HG02798 (cell line): ENCODE measurements at regions not wholly inside any gene's neighbourhood (a gene's known extent, or its start where the extent isn't known, plus 50 kb on each side); places are given as distances from the start of the nearest gene placed in this dataset.
"Not testable (repeated sequence)": the region's sequence is repeated elsewhere in the genome, so short reads cannot be mapped to it uniquely, and the experiment has no call there.

Experiments
- ATAC-seq: cut with Tn5 transposase; IDR thresholded peaks from one replicate; pipeline ENCODE4 v1.9.1; 2021; ENCODE audit warnings: mild to moderate bottlenecking; ENCODE audit not compliant: unreplicated experiment, poor library complexity

GRCh38 chr10:2925631-2926030 is 141.7 kb upstream of the PFKP start:
- ATAC-seq: no peak

DNA sequence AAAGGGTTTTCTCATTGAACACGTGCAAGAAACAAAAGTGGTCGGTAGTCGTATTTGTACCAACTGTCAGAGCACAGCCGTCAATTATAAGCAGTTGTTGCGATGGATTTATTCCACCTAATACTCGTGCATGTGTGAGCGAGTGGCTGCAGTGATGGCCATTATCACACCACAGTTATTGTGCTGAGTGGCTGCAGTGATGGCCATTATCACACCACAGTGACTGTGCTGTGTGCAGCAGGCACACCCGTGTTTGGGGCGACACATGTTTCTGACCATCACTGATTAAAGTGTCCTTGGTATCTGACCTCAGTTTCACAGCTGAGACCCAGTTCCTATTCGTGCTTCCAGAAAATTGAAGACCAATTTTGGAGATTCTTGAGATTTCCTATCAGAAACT is 142.9 kb upstream of the PFKP start:
- ATAC-seq: no peak

DNA sequence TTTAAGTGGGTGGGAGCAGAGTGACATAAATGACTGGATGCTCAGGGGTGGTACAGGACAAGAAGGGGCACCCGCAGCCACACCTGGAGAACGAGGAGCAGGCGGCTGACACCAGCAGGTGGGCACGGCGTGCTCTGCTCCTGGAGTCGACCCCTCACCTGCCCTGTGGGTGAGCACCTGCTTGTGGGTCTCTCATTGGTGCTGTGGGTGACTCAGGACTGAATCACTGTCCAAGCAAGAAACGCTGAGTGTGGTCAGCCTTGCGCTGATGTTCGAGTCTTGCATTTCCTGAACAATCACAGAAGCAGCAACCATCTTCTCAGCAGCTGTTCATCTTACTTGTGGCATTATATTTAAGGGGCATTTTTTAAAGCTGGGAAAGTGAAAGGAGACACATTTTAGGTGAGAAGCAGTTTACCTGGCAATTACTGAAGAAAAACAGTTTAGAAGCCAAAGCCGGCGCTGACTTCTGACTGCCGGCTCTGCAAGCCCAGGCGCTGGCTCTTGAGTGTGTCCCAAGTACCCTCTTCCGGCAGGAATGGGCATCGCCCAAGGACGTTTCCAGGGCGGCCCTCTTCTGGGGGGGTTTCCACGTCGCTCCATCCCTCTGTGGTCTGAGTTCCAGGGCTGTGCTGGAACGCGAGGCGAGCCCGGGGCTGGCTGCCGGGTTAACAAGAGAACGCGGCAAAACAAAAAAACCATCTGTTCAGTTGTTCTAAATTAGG is 145.2 kb upstream of the PFKP start:
- ATAC-seq: no peak

GRCh38 chr10:2920637-2921036 is 146.7 kb upstream of the PFKP start:
- no peak for ATAC-seq

DNA sequence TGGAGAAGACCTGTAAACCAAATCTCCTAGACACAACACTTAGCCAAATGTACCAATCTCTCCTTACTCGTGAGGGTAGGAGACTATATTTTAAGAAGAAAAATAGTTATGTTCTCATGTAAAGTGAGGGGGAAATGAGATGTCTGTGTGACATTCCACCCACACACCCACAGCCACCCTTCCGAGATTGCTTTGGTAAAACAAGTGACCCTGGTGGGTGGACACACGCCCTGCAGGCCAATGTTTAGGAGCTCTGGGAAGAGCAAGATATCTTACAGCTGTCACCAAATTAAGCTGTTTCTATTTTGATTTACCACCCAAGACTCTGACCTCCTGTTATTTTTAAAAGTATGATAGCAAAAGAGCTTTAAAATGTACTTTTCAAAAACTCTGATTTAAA is 147.2 kb upstream of the PFKP start:
- no peak for ATAC-seq

DNA sequence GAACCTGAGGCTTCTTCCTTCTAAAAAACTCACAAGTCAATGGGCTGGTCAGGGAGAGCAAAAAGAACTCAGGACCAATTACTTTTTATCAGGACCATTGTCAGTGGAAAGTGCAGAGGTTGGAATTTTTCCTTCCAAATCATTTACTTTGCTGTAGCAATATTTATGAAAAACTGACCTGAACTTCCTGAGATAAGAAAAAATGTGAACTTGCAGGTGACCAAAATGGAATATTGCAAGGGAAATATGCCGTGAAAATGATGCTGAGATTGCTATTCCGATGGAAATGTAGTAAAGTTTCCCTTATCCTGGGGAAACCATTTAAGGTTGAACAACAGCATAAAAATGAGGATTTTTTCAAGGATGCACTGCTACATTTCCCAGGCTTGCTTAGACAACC is 148.3 kb upstream of the PFKP start:
- no peak for ATAC-seq

DNA sequence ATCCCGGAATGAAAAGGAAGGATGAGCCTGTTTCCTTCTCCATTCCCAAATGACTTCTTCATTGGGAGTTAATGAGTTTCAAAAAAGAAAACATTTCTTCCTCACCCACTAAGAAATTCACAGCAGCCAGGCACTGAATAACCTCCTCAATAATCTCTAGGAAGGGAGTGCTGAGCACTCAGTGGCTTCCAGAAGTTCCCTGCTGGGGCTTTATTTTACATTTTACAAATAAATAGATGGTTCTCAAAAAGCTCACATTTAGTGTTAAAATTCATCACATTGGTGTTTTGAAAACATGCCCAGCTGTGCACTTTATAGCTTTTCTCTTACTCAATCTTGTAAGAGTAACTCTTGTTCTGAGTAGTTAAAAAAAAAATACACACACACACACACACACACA is 148.9 kb upstream of the PFKP start:
- ATAC-seq: no peak

- no peak for ATAC-seq
Observed at GRCh38 chr10:2917926-2918325, 149.4 kb upstream of the PFKP start.

DNA sequence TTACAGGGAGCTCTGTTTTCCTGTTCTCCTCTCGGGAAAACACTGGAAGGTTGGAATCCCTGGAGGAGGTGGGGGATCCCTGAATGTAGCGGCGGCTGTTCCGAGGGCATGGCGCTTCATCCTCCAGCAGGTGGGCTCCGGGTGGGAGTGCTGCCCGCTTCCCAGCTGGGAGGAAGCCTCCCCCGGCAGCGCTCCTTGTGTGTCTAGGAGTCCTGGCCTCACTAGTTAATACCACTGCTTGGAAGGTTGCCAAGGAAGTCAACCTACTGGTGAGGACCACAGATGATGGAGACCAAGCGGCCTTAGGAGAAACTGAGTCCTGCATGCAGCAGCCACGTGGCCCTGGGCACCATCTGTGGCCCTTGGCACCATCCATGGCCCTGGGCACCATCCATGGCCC is 151.9 kb upstream of the PFKP start:
- no peak for ATAC-seq

DNA sequence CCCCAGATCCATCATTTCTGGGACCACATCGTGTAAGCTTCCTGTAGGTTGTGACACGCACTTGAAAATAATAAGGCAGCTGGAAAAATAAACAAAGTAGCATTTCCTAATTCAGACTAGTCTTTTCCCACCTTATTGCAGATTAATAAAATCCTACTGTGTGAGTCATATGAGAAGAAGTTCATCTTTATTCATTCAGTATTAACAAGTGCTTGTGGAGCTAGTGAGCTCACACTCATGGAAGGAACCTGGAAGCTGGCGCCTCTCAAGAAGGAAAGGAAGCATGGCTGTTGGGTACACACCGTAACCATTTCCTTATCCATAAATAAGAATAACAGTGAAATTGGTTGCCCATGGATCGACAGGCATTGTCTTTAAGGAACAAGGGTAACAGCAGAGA is 152.6 kb upstream of the PFKP start:
- ATAC-seq: no peak

DNA sequence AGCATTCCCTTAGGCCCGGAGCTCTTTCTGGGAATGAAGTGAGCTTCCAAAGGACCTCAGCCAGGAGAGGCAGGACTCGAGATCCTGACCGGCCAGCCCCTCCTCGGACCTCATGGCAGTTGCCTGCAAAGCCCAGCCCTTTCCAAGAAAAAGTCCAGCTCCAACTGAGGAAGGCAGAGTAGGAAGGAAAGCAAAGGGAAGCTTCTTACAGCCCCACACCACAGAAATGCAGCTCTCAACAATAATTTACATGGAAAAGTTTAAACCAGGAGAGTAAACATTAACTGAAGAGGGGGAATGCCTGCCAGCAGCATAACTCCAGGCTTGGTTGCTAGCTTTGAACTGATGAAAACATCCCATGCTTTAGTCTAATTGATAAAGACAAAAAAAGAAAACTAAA is 153.9 kb upstream of the PFKP start:
- no peak for ATAC-seq

GRCh38 chr10:2910656-2911055 is 156.7 kb upstream of the PFKP start:
- ATAC-seq: no peak

DNA sequence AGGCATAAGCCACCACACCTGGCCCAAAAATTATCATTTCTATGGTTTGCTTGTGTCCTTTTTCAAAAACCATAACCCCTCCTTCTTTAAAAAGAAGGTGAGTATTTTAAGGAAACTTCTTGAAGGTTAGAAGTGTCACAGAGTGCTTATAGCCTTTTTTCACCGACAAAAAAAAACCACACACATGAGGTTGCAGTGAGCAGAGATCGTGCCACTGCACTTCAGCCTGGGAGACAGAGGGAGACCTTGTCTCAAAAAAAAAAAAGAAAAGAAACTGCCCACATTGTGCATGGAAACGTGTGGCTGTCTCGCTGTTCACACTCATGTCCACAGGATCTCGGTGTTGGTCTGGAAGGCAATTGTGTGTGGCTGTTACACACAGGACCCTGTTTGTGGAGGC is 157.4 kb upstream of the PFKP start:
- ATAC-seq: no peak

DNA sequence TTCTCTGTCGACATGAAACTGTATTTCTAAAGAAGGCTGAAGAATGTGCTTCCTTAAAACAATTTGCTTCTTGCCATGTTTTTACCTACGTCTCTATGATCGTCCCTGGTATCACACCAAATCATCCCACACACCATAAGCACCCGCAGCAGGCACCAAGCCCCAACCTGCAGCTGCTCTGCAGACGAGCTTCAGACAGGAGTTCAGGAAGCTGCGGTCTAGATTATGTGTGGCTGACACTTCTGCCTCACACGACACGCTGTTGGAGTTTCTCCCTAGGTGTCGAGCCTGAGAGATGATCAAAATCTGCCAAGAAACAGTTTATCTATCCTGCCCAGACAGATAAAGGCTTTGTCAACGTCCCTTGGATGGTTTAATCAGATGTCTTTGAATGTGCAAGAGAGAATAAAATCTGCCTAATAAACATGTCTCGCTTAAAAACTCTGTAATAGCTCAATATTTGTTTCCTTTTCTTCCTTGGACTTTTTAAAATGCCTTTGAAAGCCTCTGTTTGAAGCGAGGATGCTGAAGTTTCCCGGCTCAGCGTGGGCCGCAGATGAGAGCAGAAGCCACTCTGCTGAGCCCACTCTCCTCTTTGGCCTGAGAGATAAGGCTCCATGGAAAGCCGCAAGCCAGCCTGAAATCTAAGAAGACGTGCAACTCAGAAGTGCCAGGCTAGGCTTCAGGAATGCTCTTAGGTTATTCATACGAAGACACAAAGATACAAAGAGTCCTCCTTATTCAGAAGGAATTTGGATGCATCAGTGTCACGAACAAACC is 158.3 kb upstream of the PFKP start:
- ATAC-seq: no peak

- ATAC-seq: no peak
Observed at GRCh38 chr10:2906974-2907373, 160.4 kb upstream of the PFKP start.

DNA sequence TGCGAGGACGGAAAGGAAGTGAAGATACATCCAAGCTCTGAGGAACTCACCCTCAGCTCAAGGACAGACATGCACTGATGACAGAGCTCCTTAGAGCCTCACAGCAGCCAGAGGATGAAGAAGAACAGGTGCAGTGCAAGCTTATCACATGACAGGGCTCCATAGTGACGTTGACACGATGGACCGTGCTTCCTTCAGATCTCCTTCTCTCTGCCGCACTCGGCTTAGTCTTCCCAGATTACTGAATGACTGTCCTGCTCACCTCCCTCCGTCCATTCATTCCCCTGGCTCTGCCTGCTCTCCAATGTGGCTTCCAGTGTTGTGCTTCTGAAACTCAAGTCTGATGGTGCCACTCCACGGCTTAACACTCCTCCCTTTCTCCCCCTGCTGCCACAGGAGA is 161.5 kb upstream of the PFKP start:
- no peak for ATAC-seq

DNA sequence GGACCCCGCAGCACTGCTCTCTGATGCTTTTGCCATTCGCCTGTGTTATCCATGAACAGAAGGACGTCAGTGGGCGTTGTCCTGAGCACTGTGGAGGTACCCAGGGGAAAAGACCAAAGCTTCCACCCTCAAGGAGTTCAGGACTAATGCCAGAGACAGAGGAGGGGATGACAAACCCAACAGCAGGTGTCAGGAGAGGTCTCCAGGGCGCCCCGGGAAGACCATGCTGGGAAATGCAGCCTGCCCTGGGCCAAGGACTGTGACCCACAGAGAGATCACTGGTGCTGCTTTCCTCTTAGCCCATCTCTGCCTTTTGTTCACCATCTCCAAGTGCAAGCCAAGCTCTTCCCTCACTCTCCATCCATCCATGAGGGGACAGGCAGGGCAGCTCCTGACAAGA is 166.8 kb upstream of the PFKP start:
- no peak for ATAC-seq

DNA sequence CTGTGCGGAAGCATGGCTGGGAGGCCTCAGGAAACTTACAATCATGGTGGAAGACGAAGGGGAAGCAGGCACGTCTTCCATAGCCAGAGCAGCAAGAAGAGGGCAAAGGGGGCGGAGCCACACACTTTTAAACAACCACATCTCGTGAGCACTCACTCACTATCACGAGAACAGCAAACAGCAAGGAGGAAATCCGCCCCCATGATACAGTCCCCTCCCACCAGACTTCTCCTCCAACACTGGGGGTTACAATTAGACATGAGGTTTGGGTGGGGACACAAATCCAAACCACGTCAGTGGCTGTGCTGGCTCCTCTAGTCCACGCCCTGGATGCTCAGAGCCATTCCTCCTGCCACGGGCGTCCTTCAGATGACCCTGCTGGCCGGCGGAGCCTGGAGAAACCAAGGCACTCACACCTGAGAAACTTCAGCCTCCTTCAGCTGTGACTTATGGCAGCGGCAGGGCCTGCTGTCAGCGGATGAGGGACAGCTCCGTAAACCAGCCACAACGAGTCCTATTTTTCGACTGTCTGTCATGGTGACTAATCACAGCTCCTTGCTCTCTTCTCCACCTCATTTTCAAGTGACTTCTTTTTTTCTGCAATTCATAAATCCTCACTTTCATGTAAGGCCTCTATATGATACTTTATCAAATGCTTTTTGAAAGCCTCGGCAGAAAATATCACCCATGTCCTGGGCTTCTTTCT is 167.9 kb upstream of the PFKP start:
- no peak for ATAC-seq

DNA sequence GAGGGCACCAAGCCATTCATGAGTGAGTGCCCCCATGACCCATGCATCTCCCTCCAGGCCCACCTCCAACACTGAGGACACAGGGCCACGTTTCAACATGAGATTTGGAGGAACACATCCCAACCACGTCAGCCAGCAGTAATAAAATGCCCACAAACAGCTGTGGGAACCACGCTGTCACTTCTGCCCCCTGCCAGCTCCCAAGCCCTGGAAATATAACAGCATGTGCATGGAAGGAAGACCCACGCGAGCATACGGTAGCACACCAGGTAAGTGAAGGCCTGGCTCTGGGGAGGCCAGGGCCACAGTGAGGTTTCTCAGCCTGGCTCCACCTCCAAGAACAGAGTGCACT is 168.9 kb upstream of the PFKP start:
- ATAC-seq: no peak

DNA sequence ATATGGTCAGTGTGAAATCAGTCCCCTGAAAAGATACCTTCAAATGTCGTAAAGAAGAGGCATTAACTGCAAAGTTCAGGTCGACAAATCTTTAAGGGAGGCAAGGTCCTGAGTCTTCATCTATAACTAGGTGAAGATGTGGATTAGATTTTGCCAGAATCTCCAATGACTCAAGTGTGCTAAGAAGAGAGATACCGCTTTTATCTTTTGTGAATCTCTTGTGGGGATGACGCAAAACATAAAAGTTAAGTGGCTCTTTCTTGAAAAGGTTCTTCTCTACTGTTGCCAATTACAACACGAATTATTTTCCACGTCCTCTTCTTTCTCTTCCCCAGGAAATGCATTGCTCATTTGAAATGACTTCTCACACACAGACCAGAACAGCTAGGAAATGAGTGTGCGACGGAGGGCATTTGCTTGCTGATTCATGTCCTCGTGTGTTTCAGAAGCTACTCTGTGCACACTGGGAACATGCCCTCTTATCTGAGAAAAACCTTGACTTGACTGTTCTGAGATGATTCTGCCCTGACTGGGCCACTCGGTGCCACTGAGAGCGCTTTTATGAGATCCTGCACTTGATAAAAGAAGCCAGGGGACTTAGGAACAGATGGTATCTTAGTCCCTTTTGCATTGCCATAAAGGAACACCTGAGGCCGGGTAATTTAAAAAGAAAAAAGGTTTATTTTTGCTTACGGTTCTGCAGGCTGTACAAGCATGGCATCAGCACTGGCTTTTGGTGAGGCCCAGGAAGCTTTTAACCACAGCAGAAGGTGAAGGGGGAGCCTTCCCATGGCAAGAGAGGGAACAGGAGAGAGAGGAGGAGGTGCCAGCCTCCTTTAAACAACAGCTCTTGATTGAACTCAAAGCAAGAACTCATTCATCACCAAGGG is 169.5 kb upstream of the PFKP start:
- ATAC-seq: no peak

GRCh38 chr10:2896334-2896733 is 171.0 kb upstream of the PFKP start:
- not testable (repeated sequence) for ATAC-seq
